Gastrocnemius medialis (tissue), 4 donors: ENCODE measurements at regions not wholly inside any gene's neighbourhood (a gene's known extent, or its start where the extent isn't known, plus 50 kb on each side); places are given as distances from the start of the nearest gene placed in this dataset.

ENCODE experiments used
- CTCF ChIP-seq, 5 experiments: fragments of 450-650 bp in 3 of 5; fragments of 200-600 bp in 2 of 5; sonication (generic) in 2 of 5; IDR thresholded peaks in 4 of 5; conservative IDR thresholded peaks in 1 of 5; 1 replicate in 4 of 5; 2 replicates in 1 of 5; pipeline ENCODE4 v1.5.1; 2016 to 2019; ENCODE audit warnings: antibody characterized with exemption in 5 of 5, mild to moderate bottlenecking in 3 of 5, moderate library complexity in 3 of 5
- POLR2A ChIP-seq, 2 donors: fragments of 450-650 bp; IDR thresholded peaks; one replicate each; pipeline ENCODE4 v1.6.1; 2017; ENCODE audit warnings: antibody characterized with exemption in 2 of 2, mild to moderate bottlenecking in 2 of 2, moderate library complexity in 2 of 2

- no peak for TF ChIP-seq CTCF (IDR thresholded peaks at IDR 0.05 in 4 of 5, conservative IDR thresholded peaks at IDR 0.05 in 1 of 5)
- TF ChIP-seq POLR2A (IDR thresholded peaks at IDR 0.05), result no peak
These were observed 316.7 kb upstream of the KLF3 start for GRCh38 chr4:38347251-38347650.
